GM12874 (cell line): ENCODE measurements at regions not wholly inside any gene's neighbourhood (a gene's known extent, or its start where the extent isn't known, plus 50 kb on each side); places are given as distances from the start of the nearest gene placed in this dataset.

Source experiments
- CTCF ChIP-seq: IDR thresholded peaks from 2 replicates; pipeline ENCODE4 v1.5.1; 2011; ENCODE audit warnings: low read depth, mild to moderate bottlenecking, control low read depth, low read length, moderate library complexity; ENCODE audit not compliant: insufficient read depth

GRCh38 chr14:53766106-53766505, 190.5 kb downstream of the BMP4 start:
- no peak for TF ChIP-seq CTCF

DNA sequence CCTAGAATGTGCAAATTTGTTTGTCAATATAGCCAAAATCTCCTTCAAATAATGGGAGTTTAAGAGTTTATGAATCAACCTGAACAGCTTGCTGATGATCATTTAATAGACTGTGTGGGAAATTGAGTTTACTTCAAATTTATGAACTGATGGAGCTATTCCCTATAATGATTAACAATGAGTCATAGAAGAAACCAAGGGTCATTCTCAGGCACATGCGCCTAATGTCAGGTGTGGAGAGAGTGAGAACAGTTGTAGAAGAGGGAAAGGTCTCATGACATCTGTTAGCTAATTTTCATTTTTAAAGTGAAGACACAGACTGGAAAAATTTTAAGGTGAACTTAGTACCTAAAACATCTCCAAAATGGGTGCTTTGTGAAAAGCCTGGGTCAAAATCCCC, 191.8 kb downstream of the BMP4 start:
- TF ChIP-seq CTCF, result no peak

DNA sequence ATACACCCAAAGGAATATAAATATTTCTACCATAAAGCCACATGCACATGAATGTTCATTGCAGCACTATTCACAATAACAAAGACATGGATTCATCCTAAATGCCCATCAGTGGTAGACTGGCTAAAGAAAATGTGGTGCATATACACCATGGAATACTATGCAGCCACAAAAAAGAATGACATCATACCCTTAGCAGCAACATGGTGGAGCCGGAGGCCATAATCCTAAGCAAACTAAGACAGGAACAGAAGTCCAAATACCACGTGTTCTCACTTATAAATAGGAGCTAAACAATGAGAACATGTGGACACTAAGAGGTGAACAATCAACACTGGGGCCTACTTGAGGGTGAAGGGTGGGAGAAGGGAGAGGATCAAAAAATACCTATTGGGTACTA, 198.5 kb downstream of the BMP4 start:
- TF ChIP-seq CTCF, result no peak

DNA sequence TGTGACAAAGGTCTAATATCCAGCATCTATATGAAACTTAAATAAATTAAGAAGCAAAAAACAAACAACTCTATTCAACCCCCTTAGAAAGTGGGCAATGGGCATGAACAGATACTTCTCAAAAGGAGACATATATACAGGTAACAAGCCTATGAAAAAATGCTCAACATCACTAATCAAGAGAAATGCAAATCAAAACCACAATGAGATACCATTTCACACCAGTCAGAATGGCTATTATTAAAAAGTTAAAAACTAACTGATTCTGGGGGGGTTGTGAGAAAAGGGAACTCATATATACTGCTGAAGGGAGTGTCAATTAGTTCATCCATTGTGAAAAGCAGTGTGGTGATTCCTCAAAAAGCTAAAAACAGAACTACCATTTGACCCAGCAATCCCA, 198.9 kb downstream of the BMP4 start:
- TF ChIP-seq CTCF, result no peak

- no peak for TF ChIP-seq CTCF
Measured at GRCh38 chr14:53751650-53752049, 205.0 kb downstream of the BMP4 start.

DNA sequence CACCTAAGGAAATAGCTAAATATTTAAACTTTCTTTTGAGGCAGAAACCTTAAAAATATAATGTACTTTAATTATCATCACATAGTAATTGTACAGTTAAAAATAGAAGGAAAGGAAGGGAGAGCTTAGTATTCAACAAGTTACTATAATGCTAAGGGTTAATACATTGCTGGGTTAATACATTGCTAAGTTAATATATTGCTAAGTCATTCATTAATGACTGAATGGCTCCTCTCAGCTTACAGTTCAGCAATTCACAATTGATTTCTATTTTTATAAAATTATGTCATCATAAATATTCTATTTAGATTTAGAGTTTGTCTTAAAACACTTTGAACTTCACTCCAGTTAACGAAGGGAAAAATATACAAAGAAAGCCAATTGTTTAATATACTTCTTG, 207.9 kb downstream of the BMP4 start:
- TF ChIP-seq CTCF, result no peak

DNA sequence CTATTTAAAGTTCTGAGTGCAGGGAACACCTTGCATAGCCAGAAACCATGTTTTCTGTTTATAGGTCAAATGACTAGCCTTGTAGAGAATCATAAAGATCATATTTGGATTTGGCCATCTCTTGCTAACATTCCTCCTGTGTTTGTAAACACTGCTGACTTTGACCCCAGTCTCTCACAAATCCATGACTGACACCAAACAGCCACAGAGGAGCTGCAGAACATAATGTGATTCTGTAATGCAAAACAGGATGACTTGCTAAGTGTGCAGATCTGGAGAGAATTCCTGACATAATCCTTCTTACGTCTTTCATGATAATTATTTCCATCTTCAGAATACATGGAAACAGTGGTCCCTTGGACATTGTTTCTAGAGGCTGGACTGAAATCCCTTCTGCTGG, 211.8 kb downstream of the BMP4 start:
- no peak for TF ChIP-seq CTCF

GRCh38 chr14:53743371-53743770, 213.3 kb downstream of the BMP4 start:
- TF ChIP-seq CTCF, result no peak
